Activated CD8-positive, alpha-beta T cell treated with anti-CD3 and anti-CD28 coated beads for 36 hours (primary cell): ENCODE measurements at regions not wholly inside any gene's neighbourhood (a gene's known extent, or its start where the extent isn't known, plus 50 kb on each side); places are given as distances from the start of the nearest gene placed in this dataset.

Source experiments
- ATAC-seq: fragments of 200-7000 bp; cut with Tn5 transposase; one replicate; pipeline ENCODE4 v1.10.0; 2021; ENCODE audit warnings: mild to moderate bottlenecking, moderate library complexity
- CTCF ChIA-PET: fragments of 350-600 bp; sonication (Branson Sonifier 250); formaldehyde crosslinking; loops from one replicate; lab custom pipeline; 2021; ENCODE audit warnings: antibody characterized with exemption; lab: Charles Lee
- POLR2A ChIA-PET: fragments of 350-600 bp; sonication (Branson Sonifier 250); formaldehyde crosslinking; loops from one replicate; lab custom pipeline; 2021; ENCODE audit warnings: antibody characterized with exemption; lab: Charles Lee
- DNase-seq: peaks from one replicate; pipeline ENCODE4 v3.0.0-alpha.2; 2020
- H3K27ac Mint-ChIP-seq: one replicate; pipeline ENCODE4 v1.8.0; 2021; ENCODE audit warnings: mild to moderate bottlenecking, mixed read lengths
- H3K27me3 Mint-ChIP-seq: one replicate; pipeline ENCODE4 v1.8.0; 2021; ENCODE audit warnings: mixed read lengths
- H3K36me3 Mint-ChIP-seq: one replicate; pipeline ENCODE4 v1.8.0; 2021; ENCODE audit warnings: low read depth, mixed read lengths
- H3K4me1 Mint-ChIP-seq: one replicate; pipeline ENCODE4 v1.8.0; 2021; ENCODE audit warnings: low read depth, mixed read lengths
- H3K4me3 Mint-ChIP-seq: one replicate; pipeline ENCODE4 v1.8.0; 2021; ENCODE audit warnings: mild to moderate bottlenecking, moderate library complexity, mixed read lengths
- H3K9me3 Mint-ChIP-seq: one replicate; pipeline ENCODE4 v1.8.0; 2021; ENCODE audit warnings: mixed read lengths
- CTCF ChIP-seq: fragments of 200-600 bp; IDR thresholded peaks from one replicate; pipeline ENCODE4 v1.8.0; 2022; ENCODE audit warnings: antibody characterized with exemption, mild to moderate bottlenecking
- intact Hi-C: fragments of 100-400 bp; cut with micrococcal nuclease; formaldehyde crosslinking; loops from one replicate; pipeline ENCODE4 v1.10.0; 2022

- no peak for DNase-seq
- no peak for ATAC-seq
- CTCF ChIA-PET = no interaction called here
- intact Hi-C loops = no loop called here
- Mint-ChIP-seq H3K9me3 (no peaks in the 10 kb centered on the region), H3K27me3 (no peaks in the 10 kb centered on the region), H3K4me3 (no peak overlapping the region), H3K4me1 (no peaks in the 10 kb centered on the region), H3K27ac (no peak overlapping the region), H3K36me3 (no peaks in the 10 kb centered on the region)
- POLR2A ChIA-PET = no interaction called here
- no peak for TF ChIP-seq CTCF
Observed at GRCh38 chr5:114191441-114191840, 170.4 kb upstream of the KCNN2 start.

DNA sequence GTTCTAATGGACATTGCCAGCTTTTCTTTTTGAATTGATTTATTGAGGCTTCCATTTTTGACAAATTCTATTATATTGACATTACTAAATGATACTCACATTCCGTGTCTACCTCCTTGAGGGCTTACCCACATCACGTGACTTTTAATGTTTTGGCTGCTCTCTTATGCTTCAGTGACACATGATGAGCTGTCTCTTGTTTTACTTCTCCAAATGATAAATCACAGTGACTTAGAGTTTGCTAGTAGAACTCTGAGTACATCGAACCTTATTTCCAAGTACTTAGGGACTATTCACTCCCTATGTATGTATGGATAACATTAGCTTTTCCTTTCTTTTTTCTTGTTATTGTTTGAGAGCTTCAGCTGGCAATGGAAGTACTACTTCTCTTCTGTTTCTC, 169.8 kb upstream of the KCNN2 start:
- H3K9me3 Mint-ChIP-seq = no peaks in the 10 kb centered on the region
- no peaks in the 10 kb centered on the region for H3K27me3 Mint-ChIP-seq
- ChIA-PET POLR2A (no interaction called here), CTCF (no interaction called here)
- H3K4me1 Mint-ChIP-seq = no peaks in the 10 kb centered on the region
- H3K4me3 Mint-ChIP-seq = no peak overlapping the region
- no peak for TF ChIP-seq CTCF
- H3K27ac Mint-ChIP-seq = no peak overlapping the region
- ATAC-seq = no peak
- intact Hi-C loops = no loop called here
- no peaks in the 10 kb centered on the region for H3K36me3 Mint-ChIP-seq
- no peak for DNase-seq

DNA sequence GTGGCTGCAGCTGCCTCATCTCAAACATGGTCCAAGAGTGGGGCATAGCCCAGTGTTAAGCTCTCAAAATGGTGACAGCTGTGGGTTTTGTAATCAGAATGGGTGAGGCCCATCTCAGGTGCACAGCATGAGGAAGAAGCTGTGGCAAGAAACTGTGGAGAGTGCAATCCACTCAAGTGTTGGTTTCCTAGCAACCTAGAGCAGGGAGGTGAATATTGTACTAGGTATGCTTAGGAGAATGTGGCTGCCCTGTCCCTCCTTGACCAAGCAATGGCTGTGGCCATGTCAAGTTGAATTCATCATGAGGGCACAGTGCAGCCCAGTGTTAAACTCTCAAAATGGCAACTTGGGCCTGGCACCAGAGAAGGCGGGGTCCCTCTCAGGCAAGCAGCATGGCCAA, 160.5 kb upstream of the KCNN2 start:
- ChIA-PET POLR2A (no interaction called here), CTCF (no interaction called here)
- H3K4me1 Mint-ChIP-seq = no peaks in the 10 kb centered on the region
- H3K27ac Mint-ChIP-seq = no peak overlapping the region
- no peaks in the 10 kb centered on the region for H3K27me3 Mint-ChIP-seq
- H3K36me3 Mint-ChIP-seq = no peaks in the 10 kb centered on the region
- TF ChIP-seq CTCF = no peak
- DNase-seq (no peak), ATAC-seq (no peak)
- H3K9me3 Mint-ChIP-seq = peaks cover 15% of the 10 kb centered on the region
- no peak overlapping the region for H3K4me3 Mint-ChIP-seq
- intact Hi-C loops = no loop called here

DNA sequence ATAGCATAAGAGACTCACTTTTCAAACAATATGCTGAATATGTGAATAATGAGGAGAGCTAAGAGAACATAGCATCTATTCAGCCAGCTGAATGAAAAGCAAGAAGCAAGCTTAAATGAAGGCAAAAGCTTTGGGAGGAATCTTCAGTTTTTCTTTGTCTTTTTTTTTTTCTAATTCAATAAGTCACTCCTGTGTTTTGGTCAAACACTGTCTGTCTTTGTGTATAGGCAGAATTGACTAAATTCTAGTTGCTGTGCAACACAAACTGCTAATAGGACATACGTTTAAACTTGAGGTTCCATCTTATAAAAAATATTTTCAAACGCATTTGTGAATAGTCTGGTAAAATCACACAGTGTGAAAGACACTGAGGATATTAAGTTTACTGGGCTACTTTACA, 156.9 kb upstream of the KCNN2 start:
- Mint-ChIP-seq H3K27me3 (no peaks in the 10 kb centered on the region), H3K9me3 (peaks cover 14% of the 10 kb centered on the region), H3K27ac (no peak overlapping the region), H3K4me1 (no peaks in the 10 kb centered on the region), H3K36me3 (no peaks in the 10 kb centered on the region), H3K4me3 (no peak overlapping the region)
- TF ChIP-seq CTCF = no peak
- intact Hi-C loops = no loop called here
- CTCF ChIA-PET = no interaction called here
- POLR2A ChIA-PET = no interaction called here
- no peak for DNase-seq
- ATAC-seq = no peak

- intact Hi-C loops = no loop called here
- CTCF ChIA-PET = no interaction called here
- no peak for TF ChIP-seq CTCF
- POLR2A ChIA-PET = no interaction called here
- Mint-ChIP-seq H3K4me3 (no peak overlapping the region), H3K4me1 (no peaks in the 10 kb centered on the region), H3K27ac (no peak overlapping the region), H3K9me3 (peaks cover 5% of the 10 kb centered on the region), H3K27me3 (no peaks in the 10 kb centered on the region), H3K36me3 (no peaks in the 10 kb centered on the region)
- ATAC-seq (no peak), DNase-seq (no peak)
Observed at GRCh38 chr5:114206640-114207039, 155.2 kb upstream of the KCNN2 start.
